SK-N-MC (cell line): ENCODE measurements at regions not wholly inside any gene's neighbourhood (a gene's known extent, or its start where the extent isn't known, plus 50 kb on each side); places are given as distances from the start of the nearest gene placed in this dataset.

Source experiments
- EZH2 ChIP-seq: fragments of 200-600 bp; sonication (generic); IDR thresholded peaks from one replicate; pipeline ENCODE4 v1.6.1; 2017; ENCODE audit warnings: antibody characterized with exemption
- FOXP2 ChIP-seq: optimal IDR thresholded peaks from 2 replicates; pipeline ENCODE3; 2011; ENCODE audit warnings: mild to moderate bottlenecking, moderate library complexity; ENCODE audit not compliant: insufficient read depth; ENCODE audit errors: extremely low read length, control extremely low read depth
- POLR2AphosphoS5 ChIP-seq: IDR thresholded peaks from 2 replicates; pipeline ENCODE4 v1.6.1; 2012; ENCODE audit warnings: mild to moderate bottlenecking, low read depth, low read length, borderline replicate concordance

- TF ChIP-seq POLR2AphosphoS5 (no peak), EZH2 (no peak), FOXP2 (no peak)
Observed at GRCh38 chr13:79695754-79696153, 214.8 kb downstream of the NDFIP2 start.
